ENCODE measurements at regions not wholly inside any gene's neighbourhood (a gene's known extent, or its start where the extent isn't known, plus 50 kb on each side); places are given as distances from the start of the nearest gene placed in this dataset.
"Not testable (repeated sequence)": the region's sequence is repeated elsewhere in the genome, so short reads cannot be mapped to it uniquely, and the experiment has no call there.

GRCh38 chr3:150329408-150329807 is 78.7 kb upstream of the TSC22D2 start:
- no peak for DNase-seq

GRCh38 chr3:150328654-150329040 is 79.5 kb upstream of the TSC22D2 start:
- no peak for DNase-seq

GRCh38 chr3:150327678-150328653 is 80.1 kb upstream of the TSC22D2 start:
- DNase-seq: no peak

- no peak for DNase-seq
Measured at GRCh38 chr3:150324788-150325187, 83.3 kb upstream of the TSC22D2 start.

GRCh38 chr3:150324245-150324644 is 83.9 kb upstream of the TSC22D2 start:
- no peak for DNase-seq

- DNase-seq: no peak
Measured at GRCh38 chr3:150323770-150324169, 84.3 kb upstream of the TSC22D2 start.

- not testable (repeated sequence) for DNase-seq
Measured at GRCh38 chr3:150323091-150323490, 85.0 kb upstream of the TSC22D2 start.

GRCh38 chr3:150320971-150321370 is 87.1 kb upstream of the TSC22D2 start:
- DNase-seq: not testable (repeated sequence)

- no peak for DNase-seq
Measured at GRCh38 chr3:150319900-150320299, 88.2 kb upstream of the TSC22D2 start.

- no peak for DNase-seq
Measured at GRCh38 chr3:150317469-150317868, 90.6 kb upstream of the TSC22D2 start.

- DNase-seq: peak in 1 of 51 donors; percentile 2
Measured at GRCh38 chr3:150315721-150316120, 92.4 kb upstream of the TSC22D2 start.

GRCh38 chr3:150314248-150315004 is 93.7 kb upstream of the TSC22D2 start:
- DNase-seq: no peak

GRCh38 chr3:150312018-150312657 is 96.0 kb upstream of the TSC22D2 start:
- no peak for DNase-seq

GRCh38 chr3:150311156-150311555 is 96.9 kb upstream of the TSC22D2 start:
- DNase-seq: no peak

GRCh38 chr3:150309557-150309956 is 98.5 kb upstream of the TSC22D2 start:
- DNase-seq: no peak

GRCh38 chr3:150309257-150309542 is 98.9 kb upstream of the TSC22D2 start:
- no peak for DNase-seq

GRCh38 chr3:150308481-150309256 is 99.4 kb upstream of the TSC22D2 start:
- DNase-seq: no peak

GRCh38 chr3:150308037-150308319 is 100.1 kb upstream of the TSC22D2 start:
- no peak for DNase-seq

GRCh38 chr3:150307311-150308036 is 100.6 kb upstream of the TSC22D2 start:
- no peak for DNase-seq

GRCh38 chr3:150306906-150307305 is 101.2 kb upstream of the TSC22D2 start:
- DNase-seq: no peak

GRCh38 chr3:150306083-150306482 is 102.0 kb upstream of the TSC22D2 start:
- no peak for DNase-seq

Measured in hypothalamus (tissue), 51 donors.